ENCODE measurements at regions not wholly inside any gene's neighbourhood (a gene's known extent, or its start where the extent isn't known, plus 50 kb on each side); places are given as distances from the start of the nearest gene placed in this dataset.

- 93 to 95% methylated on average over 2 of the region's 2 CpGs for WGBS, 2 donors
- no peaks in the 10 kb centered on the region for H3K9me3 ChIP-seq
- H3K27me3 ChIP-seq = no peaks in the 10 kb centered on the region
- TF ChIP-seq CTCF (IDR thresholded peaks at IDR 0.05) (no peak), POLR2A (IDR thresholded peaks at IDR 0.05) (no peak)
- H3K36me3 ChIP-seq (ENCODE audit: low read depth, missing control alignments) = no peaks in the 10 kb centered on the region
- no peak overlapping the region for H3K27ac ChIP-seq
- no peak for DNase-seq
- peaks cover 5% of the 10 kb centered on the region for H3K4me1 ChIP-seq
- H3K4me3 ChIP-seq = no peak overlapping the region
- intact Hi-C loops (cut with DNase I; ENCODE audit: low total_unique reads) = no loop called here
Observed at GRCh38 chr16:87163637-87164036, 153.6 kb downstream of the C16orf95 start.

DNA sequence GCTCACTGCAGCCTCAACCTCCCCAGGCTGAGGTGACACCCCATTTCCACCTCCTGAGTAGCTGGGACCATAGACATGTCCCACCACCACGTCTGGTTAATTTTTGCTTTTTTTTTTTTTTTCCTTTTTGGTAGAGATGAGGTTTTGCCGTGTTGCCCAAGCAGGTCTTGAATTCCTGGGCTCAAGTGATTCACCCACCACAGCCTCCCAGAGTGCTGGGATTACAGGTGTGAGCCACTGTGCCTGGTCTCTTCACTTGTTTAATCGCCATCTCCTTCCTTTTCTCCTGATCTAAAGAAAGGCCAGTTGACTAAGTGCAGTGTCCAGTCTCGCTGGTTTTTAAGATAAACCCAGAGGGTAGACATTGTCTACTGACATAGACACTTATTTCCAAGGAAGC, 152.0 kb downstream of the C16orf95 start:
- Histone ChIP-seq H3K4me1 (peaks cover 5% of the 10 kb centered on the region), H3K27ac (no peak overlapping the region), H3K36me3 (ENCODE audit: low read depth, missing control alignments) (no peaks in the 10 kb centered on the region), H3K27me3 (no peaks in the 10 kb centered on the region), H3K9me3 (no peaks in the 10 kb centered on the region), H3K4me3 (no peak overlapping the region)
- DNase-seq = no peak
- intact Hi-C loops (cut with DNase I; ENCODE audit: low total_unique reads) = no loop called here
- no peak for TF ChIP-seq POLR2A (IDR thresholded peaks at IDR 0.05)
- no peak for TF ChIP-seq CTCF (IDR thresholded peaks at IDR 0.05)
- 92 to 96% methylated on average over 4 of the region's 4 CpGs for WGBS, 2 donors

DNA sequence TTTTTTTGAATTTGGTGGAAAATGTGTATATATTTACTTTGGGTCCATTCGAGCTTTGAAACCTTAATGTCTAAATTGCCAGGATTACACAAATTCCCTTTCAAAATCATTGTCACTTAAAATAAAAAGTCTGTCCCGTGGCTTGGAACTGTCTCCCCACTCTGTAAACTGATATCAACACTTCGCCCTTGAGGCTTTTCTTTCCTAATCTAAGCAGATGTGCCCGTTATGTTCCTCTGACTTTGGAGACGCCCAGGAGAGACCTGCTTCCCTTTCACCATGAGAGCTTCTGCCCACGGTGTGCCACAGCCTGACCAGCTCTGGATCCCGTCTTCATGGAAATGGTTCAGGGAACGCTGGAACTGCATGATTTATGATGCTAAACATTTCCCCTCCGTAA, 151.3 kb downstream of the C16orf95 start:
- Histone ChIP-seq H3K27me3 (no peaks in the 10 kb centered on the region), H3K36me3 (ENCODE audit: low read depth, missing control alignments) (no peaks in the 10 kb centered on the region), H3K4me3 (no peak overlapping the region), H3K9me3 (no peaks in the 10 kb centered on the region), H3K4me1 (peaks cover 5% of the 10 kb centered on the region), H3K27ac (no peak overlapping the region)
- intact Hi-C loops (cut with DNase I; ENCODE audit: low total_unique reads) = no loop called here
- DNase-seq = no peak
- WGBS, 2 donors = 35 to 42% methylated on average over 9 of the region's 9 CpGs
- no peak for TF ChIP-seq POLR2A (IDR thresholded peaks at IDR 0.05)
- TF ChIP-seq CTCF (IDR thresholded peaks at IDR 0.05) = no peak

- H3K4me3 ChIP-seq = no peak overlapping the region
- intact Hi-C loops (cut with DNase I; ENCODE audit: low total_unique reads) = no loop called here
- DNase-seq = no peak
- WGBS, 2 donors = 53 to 58% methylated on average over 9 of the region's 9 CpGs
- H3K27ac ChIP-seq = no peak overlapping the region
- no peaks in the 10 kb centered on the region for H3K27me3 ChIP-seq
- no peaks in the 10 kb centered on the region for H3K9me3 ChIP-seq
- H3K36me3 ChIP-seq (ENCODE audit: low read depth, missing control alignments) = no peaks in the 10 kb centered on the region
- peaks cover 5% of the 10 kb centered on the region for H3K4me1 ChIP-seq
- TF ChIP-seq CTCF (IDR thresholded peaks at IDR 0.05) (no peak), POLR2A (IDR thresholded peaks at IDR 0.05) (no peak)
Observed at GRCh38 chr16:87166321-87166720, 150.9 kb downstream of the C16orf95 start.

DNA sequence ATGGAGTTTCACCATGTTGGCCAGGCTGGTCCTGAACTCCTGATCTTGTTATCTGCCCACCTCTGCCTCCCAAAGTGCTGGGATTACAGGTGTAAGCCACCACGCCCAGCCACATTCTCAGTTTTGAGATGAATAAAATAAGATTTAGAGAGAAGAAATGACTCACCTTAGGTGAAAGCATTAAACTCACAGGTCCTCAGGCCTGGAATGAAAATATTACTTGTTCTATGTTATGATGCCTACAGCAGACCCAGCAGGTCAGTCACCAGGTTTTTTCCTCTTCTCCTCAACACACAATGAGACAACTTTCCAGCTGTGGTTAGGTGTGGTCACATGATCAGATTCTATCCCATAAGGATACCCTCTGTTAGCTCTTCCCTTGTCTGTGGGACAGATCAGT, 150.3 kb downstream of the C16orf95 start:
- Histone ChIP-seq H3K27ac (no peak overlapping the region), H3K4me1 (peaks cover 5% of the 10 kb centered on the region), H3K4me3 (no peak overlapping the region), H3K27me3 (no peaks in the 10 kb centered on the region), H3K9me3 (no peaks in the 10 kb centered on the region), H3K36me3 (ENCODE audit: low read depth, missing control alignments) (no peaks in the 10 kb centered on the region)
- TF ChIP-seq CTCF (IDR thresholded peaks at IDR 0.05) (no peak), POLR2A (IDR thresholded peaks at IDR 0.05) (no peak)
- intact Hi-C loops (cut with DNase I; ENCODE audit: low total_unique reads) = no loop called here
- DNase-seq = no peak
- WGBS, 2 donors = 89 to 100% methylated on average over 1 of the region's 1 CpG
